ENCODE measurements at regions not wholly inside any gene's neighbourhood (a gene's known extent, or its start where the extent isn't known, plus 50 kb on each side); places are given as distances from the start of the nearest gene placed in this dataset.
"Not testable (repeated sequence)": the region's sequence is repeated elsewhere in the genome, so short reads cannot be mapped to it uniquely, and the experiment has no call there.

DNA sequence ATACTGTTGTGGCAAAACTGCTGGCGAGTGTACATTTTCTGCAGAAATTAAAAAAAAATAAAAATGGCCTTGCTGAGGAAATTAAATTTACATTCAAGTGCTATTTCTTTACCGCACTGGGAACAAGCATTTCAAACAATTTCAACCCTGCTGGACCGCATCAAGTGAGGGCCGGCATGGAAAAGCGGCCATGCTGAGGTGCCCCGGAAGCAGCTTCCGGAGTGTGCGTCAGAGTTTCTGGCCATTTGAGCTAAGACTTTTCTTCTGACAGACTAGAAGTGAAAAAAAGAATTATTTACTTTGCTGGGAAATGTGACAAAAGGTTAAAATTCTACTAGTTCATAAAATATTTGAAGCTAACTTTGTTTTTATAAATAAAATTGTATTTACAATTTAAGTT, 337.0 kb downstream of the CACNA1B start:
- DNase-seq, result not testable (repeated sequence)

DNA sequence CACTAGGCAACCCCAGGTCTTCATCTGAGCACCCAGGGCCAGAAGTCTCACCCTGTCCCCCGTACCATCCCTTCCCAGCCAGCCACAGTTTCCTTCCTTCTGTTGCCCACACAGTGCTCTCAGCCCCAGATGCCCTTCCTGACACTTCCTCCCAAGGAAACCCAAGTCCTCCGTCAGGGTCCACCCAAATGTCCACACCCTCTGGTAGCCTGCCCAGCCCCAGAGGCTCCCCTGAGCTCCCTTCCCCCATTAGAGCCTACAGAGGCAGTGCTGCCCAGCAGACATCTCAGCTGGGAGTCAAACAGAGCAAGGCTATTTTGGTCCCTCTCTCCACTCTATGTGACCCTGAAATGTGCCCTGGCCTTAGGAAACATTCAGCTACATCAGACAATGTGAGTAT, 338.0 kb downstream of the CACNA1B start:
- not testable (repeated sequence) for DNase-seq

GRCh38 chr9:138216817-138217216, 339.2 kb downstream of the CACNA1B start:
- DNase-seq, result not testable (repeated sequence)

GRCh38 chr9:138217284-138217850, 339.8 kb downstream of the CACNA1B start:
- not testable (repeated sequence) for DNase-seq

GRCh38 chr9:138219249-138219648, 341.7 kb downstream of the CACNA1B start:
- DNase-seq, result not testable (repeated sequence)

- DNase-seq, result not testable (repeated sequence)
Measured at GRCh38 chr9:138221446-138222054, 344.0 kb downstream of the CACNA1B start.

DNA sequence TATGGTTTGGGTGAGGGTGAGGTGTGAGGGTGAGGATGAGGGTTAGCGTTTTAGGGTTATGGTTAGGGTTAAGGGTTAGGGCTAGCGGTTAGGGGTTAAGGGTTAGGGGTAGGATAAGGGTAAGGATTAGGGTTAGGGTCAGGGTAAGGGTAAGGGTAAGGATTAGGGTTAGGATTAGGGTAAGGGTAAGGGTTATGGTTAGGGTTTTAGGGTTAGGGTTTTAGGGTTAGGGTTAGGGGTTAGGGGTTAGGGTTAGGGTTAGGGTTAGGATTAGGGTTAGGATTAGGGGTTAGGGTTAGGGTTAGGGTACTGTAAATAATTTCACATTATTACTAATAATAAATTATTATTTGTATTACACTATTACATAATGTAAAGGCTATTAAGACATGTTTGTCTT, 359.5 kb downstream of the CACNA1B start:
- not testable (repeated sequence) for DNase-seq

DNA sequence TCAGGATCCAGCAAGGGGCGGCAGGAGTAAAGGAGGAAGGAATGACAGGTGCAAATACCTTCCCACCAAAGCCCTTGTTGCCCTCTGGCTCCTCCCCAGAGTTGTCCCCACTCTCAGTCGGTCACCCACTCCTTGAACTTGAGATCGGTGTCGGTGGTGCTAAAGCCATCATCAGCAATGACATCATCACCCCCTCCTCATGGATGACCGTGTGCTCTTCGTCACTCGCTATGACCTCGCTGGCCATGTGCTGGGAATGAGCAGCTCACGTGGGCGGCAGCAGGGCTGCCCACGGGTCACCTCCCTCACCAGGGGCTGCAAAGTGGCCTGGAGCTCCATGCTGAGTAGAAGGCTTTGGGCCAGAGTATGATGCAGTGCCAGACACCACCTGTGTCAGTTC, 405.3 kb downstream of the CACNA1B start:
- DNase-seq, result not testable (repeated sequence)

Measured in fibroblast of skin of right biceps (primary cell).